ENCODE measurements at regions not wholly inside any gene's neighbourhood (a gene's known extent, or its start where the extent isn't known, plus 50 kb on each side); places are given as distances from the start of the nearest gene placed in this dataset.

DNA sequence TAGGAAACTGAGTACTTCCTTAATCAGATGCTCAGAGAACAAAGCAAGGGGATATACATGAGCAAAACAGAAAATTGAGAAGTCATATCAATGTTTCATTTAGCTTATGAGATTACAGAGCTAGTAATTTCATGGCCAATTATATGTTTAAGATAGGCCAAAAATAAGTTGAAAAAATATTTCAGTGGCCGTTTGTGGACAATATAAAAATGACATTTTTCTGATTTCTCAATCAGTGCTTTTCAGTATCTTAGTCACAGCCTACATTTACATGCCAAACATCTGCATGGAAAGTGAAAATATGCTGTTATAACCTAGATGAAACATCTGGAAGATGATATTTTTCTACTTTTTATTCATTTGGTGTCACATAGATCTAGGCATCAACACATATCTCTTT, 192.5 kb downstream of the HLX start:
- BruUV-seq (replicated peaks), result no TSS peak
- FAIRE-seq (no peak), DNase-seq (ENCODE audit: low read depth, low spot score) (no peak)
- H3K4me2 ChIP-seq (ENCODE audit: insufficient read depth, low read length), result no peak overlapping the region
- CTCF ChIA-PET, result interaction anchor here (0.8 kb wide), 1 partner anchor 12 kb away, joined by 3 read pairs; no protein-coding TSS in a partner anchor
- intact Hi-C loops (cut with micrococcal nuclease) (no loop called here), dilution Hi-C loops (cut with MboI; ENCODE audit: extremely low pct_ligation_motif_present, low sequenced_read_pairs) (no loop called here)
- no peaks in the 10 kb centered on the region for H3K36me3 ChIP-seq (ENCODE audit: control insufficient read depth in 2 of 2, extremely low read depth in 1 of 2, insufficient read depth in 2 of 2, low read length in 2 of 2)
- POLR2A ChIA-PET, result no interaction called here
- H3K27ac ChIP-seq (ENCODE audit: insufficient read depth, low read depth, low read length), result no peak overlapping the region
- no peaks in the 10 kb centered on the region for H3K9me1 ChIP-seq (replicated peaks; ENCODE audit: control insufficient read depth, extremely low read depth, insufficient read depth, low read length)
- H4K20me1 ChIP-seq (replicated peaks; ENCODE audit: control insufficient read depth, extremely low read depth, insufficient read depth, low read length), result no peaks in the 10 kb centered on the region
- H3K4me1 ChIP-seq (ENCODE audit: control insufficient read depth, extremely low read depth, insufficient read depth, low read length), result no peaks in the 10 kb centered on the region
- H3K27me3 ChIP-seq (ENCODE audit: control insufficient read depth in 2 of 2, insufficient read depth in 2 of 2, low read length in 2 of 2), result no peaks in the 10 kb centered on the region
- H3K4me3 ChIP-seq (replicated peaks in 1 of 3; ENCODE audit: insufficient read depth in 1 of 3, low read depth in 1 of 3, low read length in 3 of 3), result no peak overlapping the region
- H2AFZ ChIP-seq (ENCODE audit: low read depth, low read length), result no peak overlapping the region
- H3K79me2 ChIP-seq (ENCODE audit: control insufficient read depth, insufficient read depth, low read length), result no peaks in the 10 kb centered on the region
- no peaks in the 10 kb centered on the region for H3K9me3 ChIP-seq (replicated peaks; ENCODE audit: control insufficient read depth, insufficient read depth, low read length)
- H3K9ac ChIP-seq (replicated peaks; ENCODE audit: extremely low read depth, insufficient read depth, low read length), result no peak overlapping the region
- no peak for TF ChIP-seq EZH2 (IDR thresholded peaks at IDR 0.05; ENCODE audit: borderline replicate concordance, low read depth, low read length, severe bottlenecking)
- TF ChIP-seq GATA2 (IDR thresholded peaks at IDR 0.05; ENCODE audit: insufficient read depth, insufficient read length, low read depth, low read length), result no peak
- TF ChIP-seq, protein P1, sequence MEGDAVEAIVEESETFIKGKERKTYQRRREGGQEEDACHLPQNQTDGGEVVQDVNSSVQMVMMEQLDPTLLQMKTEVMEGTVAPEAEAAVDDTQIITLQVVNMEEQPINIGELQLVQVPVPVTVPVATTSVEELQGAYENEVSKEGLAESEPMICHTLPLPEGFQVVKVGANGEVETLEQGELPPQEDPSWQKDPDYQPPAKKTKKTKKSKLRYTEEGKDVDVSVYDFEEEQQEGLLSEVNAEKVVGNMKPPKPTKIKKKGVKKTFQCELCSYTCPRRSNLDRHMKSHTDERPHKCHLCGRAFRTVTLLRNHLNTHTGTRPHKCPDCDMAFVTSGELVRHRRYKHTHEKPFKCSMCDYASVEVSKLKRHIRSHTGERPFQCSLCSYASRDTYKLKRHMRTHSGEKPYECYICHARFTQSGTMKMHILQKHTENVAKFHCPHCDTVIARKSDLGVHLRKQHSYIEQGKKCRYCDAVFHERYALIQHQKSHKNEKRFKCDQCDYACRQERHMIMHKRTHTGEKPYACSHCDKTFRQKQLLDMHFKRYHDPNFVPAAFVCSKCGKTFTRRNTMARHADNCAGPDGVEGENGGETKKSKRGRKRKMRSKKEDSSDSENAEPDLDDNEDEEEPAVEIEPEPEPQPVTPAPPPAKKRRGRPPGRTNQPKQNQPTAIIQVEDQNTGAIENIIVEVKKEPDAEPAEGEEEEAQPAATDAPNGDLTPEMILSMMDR (IDR thresholded peaks at IDR 0.05; ENCODE audit: extremely low read depth in 1 of 2, insufficient read depth in 1 of 2, low read depth in 1 of 2, low read length in 2 of 2), result no peak
- TF ChIP-seq POLR2A (IDR thresholded peaks at IDR 0.05; ENCODE audit: low read depth, low read length), result no peak
- TF ChIP-seq MYC (IDR thresholded peaks at IDR 0.05; ENCODE audit: low read depth, low read length), result no peak
- TF ChIP-seq POLR2AphosphoS5 (IDR thresholded peaks at IDR 0.05; ENCODE audit: insufficient read depth, low read depth, low read length), result no peak
- no peak for TF ChIP-seq FOS (IDR thresholded peaks at IDR 0.05; ENCODE audit: borderline replicate concordance, insufficient read depth, low read length)
- TF ChIP-seq, protein P2, sequence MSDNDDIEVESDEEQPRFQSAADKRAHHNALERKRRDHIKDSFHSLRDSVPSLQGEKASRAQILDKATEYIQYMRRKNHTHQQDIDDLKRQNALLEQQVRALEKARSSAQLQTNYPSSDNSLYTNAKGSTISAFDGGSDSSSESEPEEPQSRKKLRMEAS (IDR thresholded peaks at IDR 0.05; ENCODE audit: insufficient read depth, insufficient read length), result no peak
- TF ChIP-seq JUN (IDR thresholded peaks at IDR 0.05; ENCODE audit: borderline replicate concordance, insufficient read depth, insufficient read length, low read depth), result no peak
